ENCODE measurements at regions not wholly inside any gene's neighbourhood (a gene's known extent, or its start where the extent isn't known, plus 50 kb on each side); places are given as distances from the start of the nearest gene placed in this dataset.

DNA sequence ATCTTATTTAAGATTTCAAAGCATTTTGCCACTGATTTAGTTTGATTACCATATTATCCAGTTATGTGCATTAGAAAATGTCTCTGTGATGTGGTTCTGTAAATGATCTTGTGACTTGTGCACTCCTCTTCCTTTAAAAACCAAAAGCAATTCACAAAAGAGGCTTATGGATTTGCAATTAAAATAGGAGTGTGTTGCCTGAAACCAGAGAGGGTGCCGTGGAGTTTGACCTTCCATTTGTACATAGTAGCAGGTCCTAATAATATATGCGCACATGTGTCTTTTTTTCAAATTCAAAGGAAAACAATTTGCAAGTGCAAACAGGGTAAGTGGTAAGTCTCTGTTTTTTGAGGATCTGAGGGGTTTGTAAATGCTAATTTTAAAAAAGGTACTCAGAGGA, 470.9 kb downstream of the VRK1 start:
- H3K27me3 ChIP-seq = no peaks in the 10 kb centered on the region
- intact Hi-C loops (cut with DNase I; ENCODE audit: low total_unique reads) = no loop called here

DNA sequence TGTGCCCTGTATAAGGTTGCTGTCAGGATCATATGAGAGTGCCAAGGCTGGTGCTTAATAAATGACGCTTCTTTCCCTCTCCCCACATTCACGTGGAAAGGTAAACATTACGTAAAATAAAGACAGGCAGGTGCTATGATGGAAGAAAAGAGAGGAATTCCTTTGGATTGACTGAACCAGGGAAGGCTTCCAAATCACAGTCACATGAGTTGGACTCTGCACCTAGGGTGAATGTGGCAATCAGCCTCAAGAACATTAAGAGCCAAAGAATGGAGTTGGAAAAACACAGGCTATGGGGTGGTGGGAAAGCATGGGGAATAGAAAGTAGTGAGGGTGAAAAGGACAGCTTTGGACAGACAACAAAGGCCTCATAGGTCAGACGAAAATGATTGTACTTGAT, 473.1 kb downstream of the VRK1 start:
- Histone ChIP-seq H3K36me3 (no peaks in the 10 kb centered on the region), H3K4me1 (no peaks in the 10 kb centered on the region), H3K9me3 (no peaks in the 10 kb centered on the region), H3K4me3 (no peak overlapping the region), H3K27me3 (peaks cover 0 to 6% of the 10 kb centered on the region in 2 donors), H3K27ac (no peak overlapping the region)
- no peak for DNase-seq (ENCODE audit: low spot score in 2 of 2)
- no peak for TF ChIP-seq POLR2AphosphoS5 (IDR thresholded peaks at IDR 0.05)
- no peak for TF ChIP-seq POLR2A (IDR thresholded peaks at IDR 0.05)
- TF ChIP-seq, protein P1, sequence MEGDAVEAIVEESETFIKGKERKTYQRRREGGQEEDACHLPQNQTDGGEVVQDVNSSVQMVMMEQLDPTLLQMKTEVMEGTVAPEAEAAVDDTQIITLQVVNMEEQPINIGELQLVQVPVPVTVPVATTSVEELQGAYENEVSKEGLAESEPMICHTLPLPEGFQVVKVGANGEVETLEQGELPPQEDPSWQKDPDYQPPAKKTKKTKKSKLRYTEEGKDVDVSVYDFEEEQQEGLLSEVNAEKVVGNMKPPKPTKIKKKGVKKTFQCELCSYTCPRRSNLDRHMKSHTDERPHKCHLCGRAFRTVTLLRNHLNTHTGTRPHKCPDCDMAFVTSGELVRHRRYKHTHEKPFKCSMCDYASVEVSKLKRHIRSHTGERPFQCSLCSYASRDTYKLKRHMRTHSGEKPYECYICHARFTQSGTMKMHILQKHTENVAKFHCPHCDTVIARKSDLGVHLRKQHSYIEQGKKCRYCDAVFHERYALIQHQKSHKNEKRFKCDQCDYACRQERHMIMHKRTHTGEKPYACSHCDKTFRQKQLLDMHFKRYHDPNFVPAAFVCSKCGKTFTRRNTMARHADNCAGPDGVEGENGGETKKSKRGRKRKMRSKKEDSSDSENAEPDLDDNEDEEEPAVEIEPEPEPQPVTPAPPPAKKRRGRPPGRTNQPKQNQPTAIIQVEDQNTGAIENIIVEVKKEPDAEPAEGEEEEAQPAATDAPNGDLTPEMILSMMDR (IDR thresholded peaks at IDR 0.05) = no peak
- intact Hi-C loops (cut with DNase I; ENCODE audit: low total_unique reads) = no loop called here

More for the DNA sequence above, 470.9 kb downstream of the VRK1 start:
- H3K9me3 ChIP-seq = no peaks in the 10 kb centered on the region
- no peak overlapping the region for H3K4me3 ChIP-seq
- no peak overlapping the region for H3K27ac ChIP-seq
- no peak for DNase-seq (ENCODE audit: low spot score in 2 of 2)
- TF ChIP-seq, protein P1 (IDR thresholded peaks at IDR 0.05) = no peak
- no peak for TF ChIP-seq POLR2A (IDR thresholded peaks at IDR 0.05)
- no peak for TF ChIP-seq POLR2AphosphoS5 (IDR thresholded peaks at IDR 0.05)
- H3K36me3 ChIP-seq = no peaks in the 10 kb centered on the region
- H3K4me1 ChIP-seq = no peaks in the 10 kb centered on the region

DNA sequence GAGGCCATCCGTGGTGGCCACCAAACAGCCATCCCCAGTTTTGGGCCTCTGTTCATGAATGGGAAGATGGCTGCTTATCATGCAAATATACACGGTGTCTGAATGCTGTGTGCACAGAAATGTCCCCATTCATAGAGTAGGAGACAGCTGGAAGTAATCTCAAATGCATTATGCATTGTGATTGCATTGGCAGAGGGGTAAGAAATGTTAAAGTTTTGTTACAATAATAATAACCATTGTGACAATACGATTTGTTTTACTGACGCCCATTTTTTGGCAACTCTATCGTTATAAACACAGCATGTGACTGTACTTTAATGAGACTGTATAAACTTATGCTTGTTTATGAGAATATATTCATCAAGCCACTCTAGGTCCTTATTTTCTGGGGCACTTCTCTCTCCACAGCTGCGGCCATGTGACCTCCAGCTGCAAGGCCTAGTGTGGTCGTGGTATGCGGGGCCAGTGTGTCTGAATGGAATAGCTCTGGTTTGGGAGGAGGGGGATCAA, 474.3 kb downstream of the VRK1 start:
- Histone ChIP-seq H3K4me1 (no peaks in the 10 kb centered on the region), H3K27me3 (peaks cover 0 to 14% of the 10 kb centered on the region in 2 donors), H3K36me3 (no peaks in the 10 kb centered on the region), H3K4me3 (no peak overlapping the region), H3K9me3 (no peaks in the 10 kb centered on the region), H3K27ac (no peak overlapping the region)
- intact Hi-C loops (cut with DNase I; ENCODE audit: low total_unique reads) = no loop called here
- TF ChIP-seq, protein P1 (IDR thresholded peaks at IDR 0.05) = no peak
- TF ChIP-seq POLR2AphosphoS5 (IDR thresholded peaks at IDR 0.05) (no peak), POLR2A (IDR thresholded peaks at IDR 0.05) (no peak)
- no peak for DNase-seq (ENCODE audit: low spot score in 2 of 2)

DNA sequence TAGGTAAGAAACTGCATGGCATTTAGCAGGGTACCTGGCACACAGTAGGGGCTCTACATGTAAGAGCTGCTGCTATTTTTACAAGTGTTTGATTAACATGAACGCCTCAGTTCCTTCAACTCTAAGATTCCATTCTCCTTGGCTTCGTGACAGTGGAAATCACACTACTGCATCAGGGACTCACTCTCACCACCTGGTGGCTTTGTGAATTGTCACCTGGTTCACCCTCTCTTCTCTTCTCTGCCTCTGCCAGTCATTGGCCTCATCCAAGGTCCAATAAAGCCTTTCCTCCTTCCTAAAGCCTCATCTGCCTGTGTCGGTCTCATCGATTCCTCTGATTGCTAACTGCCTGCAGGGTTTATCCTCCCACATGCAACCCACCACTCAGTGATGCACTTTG, 476.4 kb downstream of the VRK1 start:
- no peak for DNase-seq (ENCODE audit: low spot score in 2 of 2)
- no peaks in the 10 kb centered on the region for H3K9me3 ChIP-seq
- no peaks in the 10 kb centered on the region for H3K4me1 ChIP-seq
- intact Hi-C loops (cut with DNase I; ENCODE audit: low total_unique reads) = no loop called here
- H3K27ac ChIP-seq = no peak overlapping the region
- TF ChIP-seq, protein P1 (IDR thresholded peaks at IDR 0.05) = no peak
- TF ChIP-seq POLR2A (IDR thresholded peaks at IDR 0.05) (no peak), POLR2AphosphoS5 (IDR thresholded peaks at IDR 0.05) (no peak)
- H3K4me3 ChIP-seq = no peak overlapping the region
- H3K36me3 ChIP-seq = no peaks in the 10 kb centered on the region
- peaks cover 0 to 30% of the 10 kb centered on the region in 2 donors for H3K27me3 ChIP-seq

DNA sequence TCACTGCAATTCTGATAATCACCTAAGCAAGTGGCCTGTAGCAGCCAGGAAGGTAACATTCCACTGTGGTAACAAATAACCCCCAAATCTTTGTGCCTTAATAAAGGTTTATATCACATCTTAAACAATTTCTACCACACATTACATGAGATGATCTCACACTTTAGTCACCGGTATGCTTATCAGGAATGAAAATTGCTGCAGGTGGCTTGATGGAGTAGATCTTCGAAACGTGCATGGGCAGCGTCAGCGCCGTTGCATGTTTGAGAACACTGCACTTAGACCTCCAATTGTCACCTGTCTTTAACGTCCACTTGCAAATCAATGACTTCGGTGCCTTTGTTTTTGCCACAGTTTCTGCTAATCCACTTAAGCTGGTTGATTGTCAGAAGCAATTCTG, 477.4 kb downstream of the VRK1 start:
- H3K4me1 ChIP-seq = no peaks in the 10 kb centered on the region
- intact Hi-C loops (cut with DNase I; ENCODE audit: low total_unique reads) = no loop called here
- H3K27ac ChIP-seq = no peak overlapping the region
- no peaks in the 10 kb centered on the region for H3K9me3 ChIP-seq
- H3K27me3 ChIP-seq = peaks cover 0 to 35% of the 10 kb centered on the region in 2 donors
- TF ChIP-seq POLR2AphosphoS5 (IDR thresholded peaks at IDR 0.05) (no peak), POLR2A (IDR thresholded peaks at IDR 0.05) (no peak)
- TF ChIP-seq, protein P1 (IDR thresholded peaks at IDR 0.05) = no peak
- no peak overlapping the region for H3K4me3 ChIP-seq
- H3K36me3 ChIP-seq = no peaks in the 10 kb centered on the region
- no peak for DNase-seq (ENCODE audit: low spot score in 2 of 2)

Data from breast epithelium (tissue), 4 donors.